ENCODE measurements at regions not wholly inside any gene's neighbourhood (a gene's known extent, or its start where the extent isn't known, plus 50 kb on each side); places are given as distances from the start of the nearest gene placed in this dataset.
"Not testable (repeated sequence)": the region's sequence is repeated elsewhere in the genome, so short reads cannot be mapped to it uniquely, and the experiment has no call there.

- Histone ChIP-seq H3K9me3 (ENCODE audit: control insufficient read depth, low read depth, low read length) (no peaks in the 10 kb centered on the region), H3K27me3 (ENCODE audit: control insufficient read depth, insufficient read depth, low read length) (no peaks in the 10 kb centered on the region), H3K4me3 (ENCODE audit: low read length) (no peak overlapping the region), H3K27ac (ENCODE audit: low read length) (no peak overlapping the region), H3K36me3 (ENCODE audit: control insufficient read depth, insufficient read depth, low read length) (no peaks in the 10 kb centered on the region), H3K4me1 (ENCODE audit: control insufficient read depth, insufficient read depth, low read length) (no peaks in the 10 kb centered on the region)
- 88% methylated on average over 3 of the region's 4 CpGs for WGBS (ENCODE audit: insufficient coverage, low lambda C conversion rate)
- no peak for DNase-seq
Measured at GRCh38 chr3:65004795-65005295, 317.0 kb upstream of the ADAMTS9 start.

DNA sequence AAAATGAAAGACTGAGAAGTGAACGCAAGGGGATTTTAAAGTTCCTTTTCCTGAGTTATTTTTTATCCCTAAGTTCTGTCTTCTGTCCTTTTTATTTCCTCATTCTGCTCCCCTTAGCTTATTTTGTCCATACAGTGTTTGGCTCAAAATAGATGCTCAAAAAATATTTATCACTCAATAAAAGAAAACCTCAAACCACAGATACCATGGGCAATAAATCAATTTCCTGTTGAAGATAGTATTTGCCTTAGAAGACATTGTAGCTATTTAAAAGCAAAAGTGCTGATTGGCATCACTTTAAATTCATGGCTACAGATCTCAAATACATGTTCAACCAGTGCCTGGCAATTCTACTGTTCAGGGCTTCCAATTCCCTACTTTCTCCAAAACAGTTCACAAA lies 316.5 kb upstream of the ADAMTS9 start:
- H3K27me3 ChIP-seq (ENCODE audit: control insufficient read depth, insufficient read depth, low read length), result no peaks in the 10 kb centered on the region
- no peak overlapping the region for H3K4me3 ChIP-seq (ENCODE audit: low read length)
- no peak overlapping the region for H3K27ac ChIP-seq (ENCODE audit: low read length)
- no peaks in the 10 kb centered on the region for H3K9me3 ChIP-seq (ENCODE audit: control insufficient read depth, low read depth, low read length)
- H3K4me1 ChIP-seq (ENCODE audit: control insufficient read depth, insufficient read depth, low read length), result no peaks in the 10 kb centered on the region
- no peak for DNase-seq
- WGBS (ENCODE audit: insufficient coverage, low lambda C conversion rate), result 89% methylated on average over 1 of the region's 1 CpG
- H3K36me3 ChIP-seq (ENCODE audit: control insufficient read depth, insufficient read depth, low read length), result no peaks in the 10 kb centered on the region

DNA sequence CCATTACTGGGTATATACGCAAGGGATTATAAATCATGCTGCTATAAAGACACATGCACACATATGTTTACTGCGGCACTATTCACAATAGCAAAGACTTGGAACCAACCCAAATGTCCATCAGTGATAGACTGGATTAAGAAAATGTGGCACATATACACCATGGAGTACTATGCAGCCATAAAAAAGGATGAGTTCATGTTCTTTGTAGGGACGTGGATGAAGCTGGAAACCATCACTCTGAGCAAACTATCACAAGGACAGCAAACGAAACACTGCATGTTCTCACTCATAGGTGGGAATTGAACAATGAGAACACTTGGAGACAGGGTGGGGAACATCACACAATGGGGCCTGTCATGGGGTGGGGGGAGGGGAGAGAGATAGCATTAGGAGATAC lies 313.3 kb upstream of the ADAMTS9 start:
- H3K4me1 ChIP-seq (ENCODE audit: control insufficient read depth, insufficient read depth, low read length); DNase-seq; H3K27me3 ChIP-seq (ENCODE audit: control insufficient read depth, insufficient read depth, low read length); H3K9me3 ChIP-seq (ENCODE audit: control insufficient read depth, low read depth, low read length); H3K4me3 ChIP-seq (ENCODE audit: low read length); H3K27ac ChIP-seq (ENCODE audit: low read length); H3K36me3 ChIP-seq (ENCODE audit: control insufficient read depth, insufficient read depth, low read length): not testable (repeated sequence)
- WGBS (ENCODE audit: insufficient coverage, low lambda C conversion rate), result no CpG with 5 or more reads among the region's 4 CpGs

DNA sequence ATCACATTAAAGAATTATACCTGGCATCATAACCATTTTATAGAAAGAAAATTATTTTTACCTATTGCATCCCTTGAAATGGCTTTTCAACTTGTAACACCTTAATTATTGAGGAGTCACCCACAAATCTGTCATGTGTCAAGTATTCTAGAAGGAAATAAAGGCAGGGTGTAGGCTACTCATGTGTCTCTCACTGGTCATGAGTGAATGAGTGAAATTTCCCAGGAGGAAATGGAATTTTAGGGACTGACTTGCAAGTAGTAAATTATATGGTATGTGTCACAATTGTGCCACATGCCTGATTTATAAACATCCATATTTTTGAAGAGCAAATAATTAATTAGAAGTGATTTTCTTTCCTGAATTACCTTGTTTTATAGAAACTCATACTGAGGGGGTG lies 310.5 kb upstream of the ADAMTS9 start:
- no peak for DNase-seq
- H3K4me3 ChIP-seq (ENCODE audit: low read length), result no peak overlapping the region
- no peaks in the 10 kb centered on the region for H3K36me3 ChIP-seq (ENCODE audit: control insufficient read depth, insufficient read depth, low read length)
- no peaks in the 10 kb centered on the region for H3K27me3 ChIP-seq (ENCODE audit: control insufficient read depth, insufficient read depth, low read length)
- no peak overlapping the region for H3K27ac ChIP-seq (ENCODE audit: low read length)
- H3K4me1 ChIP-seq (ENCODE audit: control insufficient read depth, insufficient read depth, low read length), result no peaks in the 10 kb centered on the region
- no peaks in the 10 kb centered on the region for H3K9me3 ChIP-seq (ENCODE audit: control insufficient read depth, low read depth, low read length)

DNA sequence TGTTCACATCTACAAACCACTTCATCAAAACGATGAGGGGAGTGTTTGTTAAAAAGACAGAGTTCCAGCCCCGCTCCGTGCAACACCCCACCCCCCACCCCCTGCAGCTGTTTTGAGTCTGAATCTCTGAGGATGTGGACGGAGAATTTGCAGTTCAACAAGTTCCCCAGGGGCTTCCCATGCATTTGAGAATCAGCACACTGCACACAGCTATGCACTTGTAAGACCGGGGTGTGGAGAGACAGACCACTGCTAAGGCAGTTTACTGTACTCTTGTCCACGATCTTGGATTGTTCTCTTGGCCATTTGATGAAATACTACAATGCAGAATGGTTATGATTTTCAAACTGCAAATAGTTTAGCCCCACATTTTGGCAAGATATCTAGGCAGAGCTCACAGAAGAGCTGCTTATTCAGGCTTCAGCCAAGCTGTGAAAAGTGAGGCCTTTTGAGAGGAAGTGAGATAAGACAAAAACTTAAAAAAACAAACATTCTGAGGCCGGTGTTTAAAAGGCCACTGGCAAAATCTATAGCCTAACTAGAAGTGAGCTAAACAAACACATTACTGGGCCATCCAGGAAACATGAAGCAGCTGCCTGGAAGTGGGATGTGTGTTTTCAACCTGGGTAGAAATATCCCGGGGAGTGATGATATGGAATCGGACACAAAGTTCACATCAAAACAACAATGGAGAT lies 308.2 kb upstream of the ADAMTS9 start:
- no CpG with 5 or more reads among the region's 9 CpGs for WGBS (ENCODE audit: insufficient coverage, low lambda C conversion rate)
- Histone ChIP-seq H3K9me3 (ENCODE audit: control insufficient read depth, low read depth, low read length) (no peaks in the 10 kb centered on the region), H3K4me3 (ENCODE audit: low read length) (no peak overlapping the region), H3K36me3 (ENCODE audit: control insufficient read depth, insufficient read depth, low read length) (no peaks in the 10 kb centered on the region), H3K27ac (ENCODE audit: low read length) (no peak overlapping the region), H3K27me3 (ENCODE audit: control insufficient read depth, insufficient read depth, low read length) (no peaks in the 10 kb centered on the region), H3K4me1 (ENCODE audit: control insufficient read depth, insufficient read depth, low read length) (no peaks in the 10 kb centered on the region)
- DNase-seq, result peak in 1 of 2 donors; percentile 10

- Histone ChIP-seq H3K36me3 (ENCODE audit: control insufficient read depth, insufficient read depth, low read length) (no peaks in the 10 kb centered on the region), H3K9me3 (ENCODE audit: control insufficient read depth, low read depth, low read length) (no peaks in the 10 kb centered on the region), H3K27ac (ENCODE audit: low read length) (no peak overlapping the region), H3K4me1 (ENCODE audit: control insufficient read depth, insufficient read depth, low read length) (no peaks in the 10 kb centered on the region), H3K4me3 (ENCODE audit: low read length) (no peak overlapping the region), H3K27me3 (ENCODE audit: control insufficient read depth, insufficient read depth, low read length) (no peaks in the 10 kb centered on the region)
- no peak for DNase-seq
- 83% methylated on average over 1 of the region's 6 CpGs for WGBS (ENCODE audit: insufficient coverage, low lambda C conversion rate)
Measured at GRCh38 chr3:64993781-64994180, 306.0 kb upstream of the ADAMTS9 start.

GRCh38 chr3:64992530-64993285 lies 304.9 kb upstream of the ADAMTS9 start:
- no peak for DNase-seq
- Histone ChIP-seq H3K27me3 (ENCODE audit: control insufficient read depth, insufficient read depth, low read length) (no peaks in the 10 kb centered on the region), H3K9me3 (ENCODE audit: control insufficient read depth, low read depth, low read length) (no peaks in the 10 kb centered on the region), H3K36me3 (ENCODE audit: control insufficient read depth, insufficient read depth, low read length) (no peaks in the 10 kb centered on the region), H3K4me3 (ENCODE audit: low read length) (no peak overlapping the region), H3K27ac (ENCODE audit: low read length) (no peak overlapping the region), H3K4me1 (ENCODE audit: control insufficient read depth, insufficient read depth, low read length) (no peaks in the 10 kb centered on the region)
- WGBS (ENCODE audit: insufficient coverage, low lambda C conversion rate), result no CpG with 5 or more reads among the region's 7 CpGs

GRCh38 chr3:64988188-64988587 lies 300.4 kb upstream of the ADAMTS9 start:
- no peak overlapping the region for H3K4me3 ChIP-seq (ENCODE audit: low read length)
- H3K27ac ChIP-seq (ENCODE audit: low read length), result no peak overlapping the region
- no peak for DNase-seq
- no peaks in the 10 kb centered on the region for H3K4me1 ChIP-seq (ENCODE audit: control insufficient read depth, insufficient read depth, low read length)
- WGBS (ENCODE audit: insufficient coverage, low lambda C conversion rate), result no CpG with 5 or more reads among the region's 3 CpGs
- H3K36me3 ChIP-seq (ENCODE audit: control insufficient read depth, insufficient read depth, low read length), result no peaks in the 10 kb centered on the region
- H3K27me3 ChIP-seq (ENCODE audit: control insufficient read depth, insufficient read depth, low read length), result no peaks in the 10 kb centered on the region
- H3K9me3 ChIP-seq (ENCODE audit: control insufficient read depth, low read depth, low read length), result no peaks in the 10 kb centered on the region

- no peaks in the 10 kb centered on the region for H3K4me1 ChIP-seq (ENCODE audit: control insufficient read depth, insufficient read depth, low read length)
- H3K27me3 ChIP-seq (ENCODE audit: control insufficient read depth, insufficient read depth, low read length), result no peaks in the 10 kb centered on the region
- H3K36me3 ChIP-seq (ENCODE audit: control insufficient read depth, insufficient read depth, low read length), result no peaks in the 10 kb centered on the region
- H3K9me3 ChIP-seq (ENCODE audit: control insufficient read depth, low read depth, low read length), result no peaks in the 10 kb centered on the region
- H3K4me3 ChIP-seq (ENCODE audit: low read length), result no peak overlapping the region
- H3K27ac ChIP-seq (ENCODE audit: low read length), result no peak overlapping the region
- WGBS (ENCODE audit: insufficient coverage, low lambda C conversion rate), result no CpG with 5 or more reads among the region's 1 CpG
- DNase-seq, result no peak
Measured at GRCh38 chr3:64987726-64988125, 299.9 kb upstream of the ADAMTS9 start.

- H3K36me3 ChIP-seq (ENCODE audit: control insufficient read depth, insufficient read depth, low read length), result no peaks in the 10 kb centered on the region
- no peaks in the 10 kb centered on the region for H3K9me3 ChIP-seq (ENCODE audit: control insufficient read depth, low read depth, low read length)
- H3K4me1 ChIP-seq (ENCODE audit: control insufficient read depth, insufficient read depth, low read length), result no peaks in the 10 kb centered on the region
- whole genome bisulfite sequencing (ENCODE audit: insufficient coverage, low lambda C conversion rate), result 20% methylated on average over 1 of the region's 2 CpGs
- no peak overlapping the region for H3K4me3 ChIP-seq (ENCODE audit: low read length)
- H3K27ac ChIP-seq (ENCODE audit: low read length), result no peak overlapping the region
- no peak for DNase-seq
- H3K27me3 ChIP-seq (ENCODE audit: control insufficient read depth, insufficient read depth, low read length), result no peaks in the 10 kb centered on the region
Measured at GRCh38 chr3:64985072-64985471, 297.3 kb upstream of the ADAMTS9 start.
